ENCODE measurements at regions not wholly inside any gene's neighbourhood (a gene's known extent, or its start where the extent isn't known, plus 50 kb on each side); places are given as distances from the start of the nearest gene placed in this dataset.

GRCh38 chr18:46324087-46324955 lies 220.1 kb downstream of the HAUS1 start:
- intact Hi-C loops (cut with DNase I; ENCODE audit: low total_unique reads): no loop called here
- TF ChIP-seq CTCF (IDR thresholded peaks at IDR 0.05): no peak
- H3K27ac ChIP-seq: no peak overlapping the region
- no peak overlapping the region for H3K4me3 ChIP-seq
- DNase-seq: no peak
- no peaks in the 10 kb centered on the region for H3K4me1 ChIP-seq
- H3K36me3 ChIP-seq: no peaks in the 10 kb centered on the region
- H3K27me3 ChIP-seq: no peaks in the 10 kb centered on the region
- no peaks in the 10 kb centered on the region for H3K9me3 ChIP-seq

GRCh38 chr18:46325895-46326294 lies 221.7 kb downstream of the HAUS1 start:
- no peak for DNase-seq
- Histone ChIP-seq H3K27ac (no peak overlapping the region), H3K36me3 (no peaks in the 10 kb centered on the region), H3K27me3 (no peaks in the 10 kb centered on the region), H3K4me3 (no peak overlapping the region), H3K4me1 (no peaks in the 10 kb centered on the region), H3K9me3 (no peaks in the 10 kb centered on the region)
- intact Hi-C loops (cut with DNase I; ENCODE audit: low total_unique reads): no loop called here
- no peak for TF ChIP-seq CTCF (IDR thresholded peaks at IDR 0.05)

- DNase-seq: no peak
- no peaks in the 10 kb centered on the region for H3K36me3 ChIP-seq
- no peak for TF ChIP-seq CTCF (IDR thresholded peaks at IDR 0.05)
- H3K4me3 ChIP-seq: no peak overlapping the region
- intact Hi-C loops (cut with DNase I; ENCODE audit: low total_unique reads): no loop called here
- H3K9me3 ChIP-seq: no peaks in the 10 kb centered on the region
- peaks cover 0 to 24% of the 10 kb centered on the region in 2 donors for H3K27me3 ChIP-seq
- peaks cover 0 to 17% (median 12%) of the 10 kb centered on the region in 4 donors for H3K4me1 ChIP-seq
- H3K27ac ChIP-seq: no peak overlapping the region
Observed at GRCh38 chr18:46329736-46330246, 225.6 kb downstream of the HAUS1 start.

- no peak for TF ChIP-seq CTCF (IDR thresholded peaks at IDR 0.05)
- no peak overlapping the region for H3K27ac ChIP-seq
- intact Hi-C loops (cut with DNase I; ENCODE audit: low total_unique reads): no loop called here
- peaks cover 0 to 24% (median 20%) of the 10 kb centered on the region in 4 donors for H3K4me1 ChIP-seq
- H3K9me3 ChIP-seq: no peaks in the 10 kb centered on the region
- no peak overlapping the region for H3K4me3 ChIP-seq
- no peaks in the 10 kb centered on the region for H3K36me3 ChIP-seq
- no peak for DNase-seq
- H3K27me3 ChIP-seq: peaks cover 0 to 38% of the 10 kb centered on the region in 2 donors
Observed at GRCh38 chr18:46331316-46331715, 227.1 kb downstream of the HAUS1 start.

- DNase-seq: peak in 1 of 2 donors; percentile 42
Observed at GRCh38 chr18:46332286-46332801, 228.2 kb downstream of the HAUS1 start.

More at GRCh38 chr18:46332286-46332801, 228.2 kb downstream of the HAUS1 start:
- intact Hi-C loops (cut with DNase I; ENCODE audit: low total_unique reads): no loop called here
- no peaks in the 10 kb centered on the region for H3K9me3 ChIP-seq
- peaks cover 0 to 38% of the 10 kb centered on the region in 2 donors for H3K27me3 ChIP-seq
- H3K4me1 ChIP-seq: peaks cover 0 to 24% (median 20%) of the 10 kb centered on the region in 4 donors
- no peak for TF ChIP-seq CTCF (IDR thresholded peaks at IDR 0.05)
- H3K4me3 ChIP-seq: no peak overlapping the region
- H3K27ac ChIP-seq: no peak overlapping the region
- no peaks in the 10 kb centered on the region for H3K36me3 ChIP-seq
